Body of pancreas (tissue), 4 donors: ENCODE measurements at regions not wholly inside any gene's neighbourhood (a gene's known extent, or its start where the extent isn't known, plus 50 kb on each side); places are given as distances from the start of the nearest gene placed in this dataset.

Experiments
- ATAC-seq: fragments of 150-250 bp; one replicate; pipeline ENCODE4 v1.9.1; 2016
- DNase-seq, 4 donors: peaks; one replicate each; pipeline ENCODE4 v3.0.0-alpha.2; 2019
- H3K27ac ChIP-seq, 4 donors: fragments of 200-600 bp; sonication (generic); 1 replicate in 3 of 4; 2 replicates in 1 of 4; pipeline versions ENCODE4 v1.5.1 to v1.6.1; 2016 to 2019; ENCODE audit warnings: mild to moderate bottlenecking in 1 of 4, mixed read lengths in 1 of 4, moderate library complexity in 1 of 4
- H3K27me3 ChIP-seq, 2 donors: fragments of 200-600 bp; sonication (generic); one replicate each; pipeline ENCODE4 v1.6.0; 2016; ENCODE audit warnings: mild to moderate bottlenecking in 1 of 2
- H3K36me3 ChIP-seq, 2 donors: fragments of 200-600 bp; sonication (generic); replicated peaks in 1 of 2; 2 replicates each; pipeline ENCODE4 v1.5.1; 2016; ENCODE audit warnings: low read depth in 2 of 2; ENCODE audit not compliant: insufficient read depth in 1 of 2
- H3K4me1 ChIP-seq: fragments of 200-600 bp; sonication (generic); one replicate; pipeline ENCODE4 v1.6.0; 2016
- H3K4me3 ChIP-seq, 2 donors: fragments of 200-600 bp; sonication (generic); 1 replicate in 1 of 2; 2 replicates in 1 of 2; pipeline ENCODE4 v1.5.1; 2016 to 2019
- H3K9me3 ChIP-seq, 3 donors: fragments of 200-600 bp; sonication (generic); 1 replicate in 2 of 3; 2 replicates in 1 of 3; pipeline ENCODE4 v1.5.1; 2016
- CTCF ChIP-seq, 7 experiments: fragments of 450-650 bp in 4 of 7; fragments of 200-600 bp in 3 of 7; sonication (generic) in 3 of 7; IDR thresholded peaks; one replicate each; pipeline ENCODE4 v1.5.1; 2016 to 2019; ENCODE audit warnings: antibody characterized with exemption in 7 of 7
- POLR2A ChIP-seq, 3 donors: fragments of 450-650 bp; IDR thresholded peaks; one replicate each; pipeline ENCODE4 v1.6.1; 2016; ENCODE audit warnings: antibody characterized with exemption in 3 of 3, mild to moderate bottlenecking in 2 of 3
- WGBS, 2 donors: methylation state at CpG; one replicate each; pipeline ENCODE4 v1.1.5; 2017; 5-methylcytosine and 5-hydroxymethylcytosine counted together
- intact Hi-C: fragments of 100-400 bp; cut with DNase I; formaldehyde crosslinking; loops from one replicate; pipeline ENCODE4 v1.15.1; 2023

- 80 to 100% methylated on average over 1 of the region's 1 CpG for WGBS, 2 donors
- H3K4me3 ChIP-seq: no peak overlapping the region
- no peak overlapping the region for H3K27ac ChIP-seq
- intact Hi-C loops: no loop called here
- H3K9me3 ChIP-seq: no peaks in the 10 kb centered on the region
- H3K36me3 ChIP-seq: no peaks in the 10 kb centered on the region
- ATAC-seq: no peak
- H3K27me3 ChIP-seq: no peaks in the 10 kb centered on the region
- TF ChIP-seq CTCF (IDR thresholded peaks at IDR 0.05) (no peak), POLR2A (IDR thresholded peaks at IDR 0.05) (no peak)
- DNase-seq: no peak
- peaks cover 21% of the 10 kb centered on the region for H3K4me1 ChIP-seq
Measured at GRCh38 chr7:98469088-98469487, 68.2 kb upstream of the BAIAP2L1 start.

- 80 to 87% methylated on average over 7 to 8 of the region's 8 CpGs for WGBS, 2 donors
- no peak overlapping the region for H3K27ac ChIP-seq
- H3K4me1 ChIP-seq: peaks cover 21% of the 10 kb centered on the region
- no peak for DNase-seq
- intact Hi-C loops: no loop called here
- H3K27me3 ChIP-seq: no peaks in the 10 kb centered on the region
- H3K4me3 ChIP-seq: no peak overlapping the region
- no peak for TF ChIP-seq CTCF (IDR thresholded peaks at IDR 0.05)
- no peaks in the 10 kb centered on the region for H3K9me3 ChIP-seq
- no peaks in the 10 kb centered on the region for H3K36me3 ChIP-seq
- ATAC-seq: no peak
Measured at GRCh38 chr7:98467570-98468312, 66.9 kb upstream of the BAIAP2L1 start.

- intact Hi-C loops: no loop called here
- no peaks in the 10 kb centered on the region for H3K9me3 ChIP-seq
- peaks cover 13% of the 10 kb centered on the region for H3K4me1 ChIP-seq
- WGBS, 2 donors: 8 to 17% methylated on average over 8 of the region's 8 CpGs
- ATAC-seq (peak; percentile 27), DNase-seq (peak in 3 of 4 donors; percentile 6 to 26 (median 16))
- TF ChIP-seq POLR2A (IDR thresholded peaks at IDR 0.05) (no peak), CTCF (IDR thresholded peaks at IDR 0.05) (no peak)
- H3K27me3 ChIP-seq: no peaks in the 10 kb centered on the region
- H3K4me3 ChIP-seq: no peak overlapping the region
- H3K36me3 ChIP-seq: no peaks in the 10 kb centered on the region
- H3K27ac ChIP-seq: no peak overlapping the region
Measured at GRCh38 chr7:98465022-98465421, 64.1 kb upstream of the BAIAP2L1 start.

- H3K4me3 ChIP-seq: no peak overlapping the region
- no peak for TF ChIP-seq CTCF (IDR thresholded peaks at IDR 0.05)
- no peak for TF ChIP-seq POLR2A (IDR thresholded peaks at IDR 0.05)
- H3K36me3 ChIP-seq: no peaks in the 10 kb centered on the region
- no peaks in the 10 kb centered on the region for H3K9me3 ChIP-seq
- peak in 3 of 4 donors; percentile 3 to 40 (median 19) for DNase-seq
- peaks cover 13% of the 10 kb centered on the region for H3K4me1 ChIP-seq
- H3K27me3 ChIP-seq: no peaks in the 10 kb centered on the region
- ATAC-seq: no peak
- WGBS, 2 donors: 56 to 88% methylated on average over 2 to 4 of the region's 4 CpGs
- H3K27ac ChIP-seq: no peak overlapping the region
- intact Hi-C loops: no loop called here
Measured at GRCh38 chr7:98464558-98464940, 63.7 kb upstream of the BAIAP2L1 start.
